Calu3 (cell line): ENCODE measurements at regions not wholly inside any gene's neighbourhood (a gene's known extent, or its start where the extent isn't known, plus 50 kb on each side); places are given as distances from the start of the nearest gene placed in this dataset.

Experiments
- BruUV-seq: library from RNA; stranded (reverse); fragments of 400-500 nt; replicated peaks from 2 replicates; lab custom pipeline; 2021; lab: Mats Ljungman, UMichigan
- CTCF ChIA-PET: fragments of 300-600 bp; sonication (Branson Sonifier 250); formaldehyde crosslinking; loops from one replicate; lab custom pipeline; 2022; ENCODE audit warnings: antibody characterized with exemption; lab: Charles Lee
- DNase-seq: peaks from one replicate; pipeline ENCODE4 v3.0.0; 2022
- H3K27ac Mint-ChIP-seq: one replicate; pipeline ENCODE4 v1.8.0; 2022; ENCODE audit warnings: mixed read lengths; ENCODE audit not compliant: unreplicated experiment
- H3K27me3 Mint-ChIP-seq: one replicate; pipeline ENCODE4 v1.8.0; 2022; ENCODE audit warnings: mixed read lengths; ENCODE audit not compliant: unreplicated experiment
- H3K36me3 Mint-ChIP-seq: one replicate; pipeline ENCODE4 v1.8.0; 2022; ENCODE audit warnings: mild to moderate bottlenecking, moderate library complexity, mixed read lengths; ENCODE audit not compliant: insufficient read depth, unreplicated experiment
- H3K4me1 Mint-ChIP-seq: one replicate; pipeline ENCODE4 v1.8.0; 2022; ENCODE audit warnings: mild to moderate bottlenecking, low read depth, mixed read lengths; ENCODE audit not compliant: unreplicated experiment
- H3K4me3 Mint-ChIP-seq: one replicate; pipeline ENCODE4 v1.8.0; 2022; ENCODE audit warnings: mild to moderate bottlenecking, low read depth, moderate library complexity, mixed read lengths; ENCODE audit not compliant: unreplicated experiment
- H3K9me3 Mint-ChIP-seq: one replicate; pipeline ENCODE4 v1.8.0; 2022; ENCODE audit warnings: low read depth, mixed read lengths; ENCODE audit not compliant: unreplicated experiment
- CTCF ChIP-seq: fragments of 200-600 bp; IDR thresholded peaks from one replicate; pipeline ENCODE4 v1.8.0; 2022; ENCODE audit warnings: antibody characterized with exemption; ENCODE audit not compliant: unreplicated experiment
- intact Hi-C: fragments of 100-400 bp; cut with micrococcal nuclease; formaldehyde crosslinking; loops from one replicate; pipeline ENCODE4 v1.10.0; 2022; ENCODE audit not compliant: unreplicated experiment

- H3K4me1 Mint-ChIP-seq: peaks cover 7% of the 10 kb centered on the region
- no peaks in the 10 kb centered on the region for H3K36me3 Mint-ChIP-seq
- no peak for DNase-seq
- peaks cover 3% of the 10 kb centered on the region for H3K9me3 Mint-ChIP-seq
- CTCF ChIA-PET: interaction anchor here (0.7 kb wide), 1 partner anchor 24 kb away, joined by 3 read pairs; no protein-coding TSS in a partner anchor
- H3K27ac Mint-ChIP-seq: no peak overlapping the region
- intact Hi-C loops: no loop called here
- peaks cover 66% of the 10 kb centered on the region for H3K27me3 Mint-ChIP-seq
- no peak overlapping the region for H3K4me3 Mint-ChIP-seq
- no TSS peak for BruUV-seq
- TF ChIP-seq CTCF: no peak
These were observed 110.9 kb upstream of the RMP24 start for GRCh38 chr18:35861367-35862118.

- Mint-ChIP-seq H3K4me1 (peaks cover 7% of the 10 kb centered on the region), H3K4me3 (no peak overlapping the region), H3K27ac (no peak overlapping the region), H3K27me3 (peaks cover 60% of the 10 kb centered on the region), H3K36me3 (no peaks in the 10 kb centered on the region), H3K9me3 (peaks cover 3% of the 10 kb centered on the region)
- intact Hi-C loops: no loop called here
- no TSS peak for BruUV-seq
- no peak for TF ChIP-seq CTCF
- DNase-seq: no peak
- CTCF ChIA-PET: no interaction called here
These were observed 110.3 kb upstream of the RMP24 start for GRCh38 chr18:35862119-35862640.

- TF ChIP-seq CTCF: no peak
- Mint-ChIP-seq H3K9me3 (no peaks in the 10 kb centered on the region), H3K27ac (no peak overlapping the region), H3K4me3 (no peak overlapping the region), H3K36me3 (no peaks in the 10 kb centered on the region), H3K4me1 (peaks cover 7% of the 10 kb centered on the region), H3K27me3 (peaks cover 46% of the 10 kb centered on the region)
- no TSS peak for BruUV-seq
- DNase-seq: no peak
- CTCF ChIA-PET: no interaction called here
- intact Hi-C loops: no loop called here
These were observed 107.6 kb upstream of the RMP24 start for GRCh38 chr18:35864916-35865315.

- Mint-ChIP-seq H3K4me3 (no peak overlapping the region), H3K4me1 (no peaks in the 10 kb centered on the region), H3K27ac (no peak overlapping the region), H3K27me3 (peaks cover 47% of the 10 kb centered on the region), H3K9me3 (no peaks in the 10 kb centered on the region), H3K36me3 (no peaks in the 10 kb centered on the region)
- CTCF ChIA-PET: no interaction called here
- no TSS peak for BruUV-seq
- no peak for TF ChIP-seq CTCF
- DNase-seq: no peak
- intact Hi-C loops: no loop called here
These were observed 103.6 kb upstream of the RMP24 start for GRCh38 chr18:35868915-35869314.
